ENCODE measurements at regions not wholly inside any gene's neighbourhood (a gene's known extent, or its start where the extent isn't known, plus 50 kb on each side); places are given as distances from the start of the nearest gene placed in this dataset.

- Histone ChIP-seq H3K4me3 (no peak overlapping the region), H3K4me2 (no peak overlapping the region), H3K9me3 (no peaks in the 10 kb centered on the region), H3K4me1 (no peaks in the 10 kb centered on the region), H3K27ac (no peak overlapping the region)
- no peak for FAIRE-seq
- TF ChIP-seq RNF2 (IDR thresholded peaks at IDR 0.05; ENCODE audit: borderline replicate concordance, low read depth) (no peak), BHLHE40 (IDR thresholded peaks at IDR 0.05; ENCODE audit: low read depth, low read length) (no peak), ZFP36 (IDR thresholded peaks at IDR 0.05; ENCODE audit: borderline replicate concordance, partially characterized antibody) (no peak), NFE2L2 (conservative IDR thresholded peaks at IDR 0.05; ENCODE audit: low read length) (no peak), JUN (IDR thresholded peaks at IDR 0.05) (no peak), EHMT2 (IDR thresholded peaks at IDR 0.05; ENCODE audit: low read depth) (no peak), ELK1 (IDR thresholded peaks at IDR 0.05; ENCODE audit: low read depth, low read length) (no peak), ZNF302 (CRISPR knock-in tag; IDR thresholded peaks at IDR 0.05) (no peak), HOXA7 (CRISPR knock-in tag; IDR thresholded peaks at IDR 0.05) (no peak), MAX (IDR thresholded peaks at IDR 0.05) (no peak), EHF (CRISPR knock-in tag; IDR thresholded peaks at IDR 0.05) (no peak), RAD21 (conservative IDR thresholded peaks at IDR 0.05 in 1 of 2, IDR thresholded peaks at IDR 0.05 in 1 of 2) (no peak)
- no peak for DNase-seq (ENCODE audit: low read depth in 1 of 2, low spot score in 1 of 2)
- no peak for ATAC-seq
- CTCF ChIA-PET, result no interaction called here
- 7% methylated on average over 4 of the region's 4 CpGs for WGBS (ENCODE audit: missing lambda C conversion rate)
- POLR2A ChIA-PET, result no interaction called here
Observed at GRCh38 chr12:22916241-22916640, 291.3 kb downstream of the ETNK1 start.

GRCh38 chr12:22916815-22917214 is 291.8 kb downstream of the ETNK1 start:
- ATAC-seq (no peak), DNase-seq (ENCODE audit: low read depth in 1 of 2, low spot score in 1 of 2) (no peak), FAIRE-seq (no peak)
- CTCF ChIA-PET, result no interaction called here
- no peak for TF ChIP-seq HEYL (CRISPR knock-in tag; IDR thresholded peaks at IDR 0.05)
- TF ChIP-seq SREBF2 (IDR thresholded peaks at IDR 0.05), result no peak
- no peak for TF ChIP-seq E2F6 (IDR thresholded peaks at IDR 0.05; ENCODE audit: borderline replicate concordance, low read depth)
- no peak for TF ChIP-seq HOXB5 (CRISPR knock-in tag; IDR thresholded peaks at IDR 0.05)
- TF ChIP-seq EHMT2 (IDR thresholded peaks at IDR 0.05; ENCODE audit: low read depth), result no peak
- TF ChIP-seq USF2 (IDR thresholded peaks at IDR 0.05), result no peak
- TF ChIP-seq ZSCAN20 (CRISPR knock-in tag; IDR thresholded peaks at IDR 0.05), result no peak
- no peak for TF ChIP-seq RFX5 (IDR thresholded peaks at IDR 0.05)
- no peak for TF ChIP-seq PBX3 (IDR thresholded peaks at IDR 0.05)
- TF ChIP-seq NPAS2 (CRISPR knock-in tag; IDR thresholded peaks at IDR 0.05; ENCODE audit: borderline replicate concordance), result no peak
- TF ChIP-seq POLR2A (IDR thresholded peaks at IDR 0.05; ENCODE audit: low read length), result no peak
- TF ChIP-seq HES2 (IDR thresholded peaks at IDR 0.05), result no peak
- TF ChIP-seq ZC3H11A (IDR thresholded peaks at IDR 0.05), result no peak
- TF ChIP-seq ELK1 (IDR thresholded peaks at IDR 0.05; ENCODE audit: low read depth, low read length), result no peak
- TF ChIP-seq KDM1A (IDR thresholded peaks at IDR 0.05; ENCODE audit: low read depth), result no peak
- TF ChIP-seq BHLHE40 (IDR thresholded peaks at IDR 0.05; ENCODE audit: low read depth, low read length), result no peak
- TF ChIP-seq MAZ (IDR thresholded peaks at IDR 0.05; ENCODE audit: borderline replicate concordance, low read depth, low read length), result no peak
- TF ChIP-seq FOSB (CRISPR knock-in tag; IDR thresholded peaks at IDR 0.05), result no peak
- TF ChIP-seq RNF2 (IDR thresholded peaks at IDR 0.05; ENCODE audit: borderline replicate concordance, low read depth), result no peak
- Histone ChIP-seq H3K27ac (no peak overlapping the region), H3K9me3 (no peaks in the 10 kb centered on the region), H3K4me3 (no peak overlapping the region), H3K4me1 (no peaks in the 10 kb centered on the region), H3K4me2 (no peak overlapping the region)
- WGBS (ENCODE audit: missing lambda C conversion rate), result under 1% methylated on average over 4 of the region's 4 CpGs
- POLR2A ChIA-PET, result no interaction called here

Measured in A549 (cell line).